OCI-LY3 (cell line): ENCODE measurements at regions not wholly inside any gene's neighbourhood (a gene's known extent, or its start where the extent isn't known, plus 50 kb on each side); places are given as distances from the start of the nearest gene placed in this dataset.

Experiments
- CTCF ChIP-seq: fragments of 200-600, 300-600 bp; sonication (generic); IDR thresholded peaks from 2 replicates; pipeline ENCODE4 v1.5.1; 2014; ENCODE audit warnings: antibody characterized with exemption, low read length, low read depth
- EZH2phosphoT487 ChIP-seq: fragments of 200-600 bp; shearing (Covaris generic); IDR thresholded peaks from 2 replicates; pipeline ENCODE4 v1.6.1; 2018; ENCODE audit warnings: antibody characterized with exemption, mixed run types, low read depth

- TF ChIP-seq CTCF (no peak), EZH2phosphoT487 (no peak)
Observed at GRCh38 chr5:96031811-96032261, 70.2 kb upstream of the ELL2 start.
